Hypothalamus (tissue), 51 donors: ENCODE measurements at regions not wholly inside any gene's neighbourhood (a gene's known extent, or its start where the extent isn't known, plus 50 kb on each side); places are given as distances from the start of the nearest gene placed in this dataset.

Experiments used
- DNase-seq, 51 donors: peaks; one replicate each; lab custom pipeline; 2025; lab: John Stamatoyannopoulos, UW

GRCh38 chr10:44476409-44477045, 91.6 kb upstream of the CXCL12 start:
- no peak for DNase-seq

DNA sequence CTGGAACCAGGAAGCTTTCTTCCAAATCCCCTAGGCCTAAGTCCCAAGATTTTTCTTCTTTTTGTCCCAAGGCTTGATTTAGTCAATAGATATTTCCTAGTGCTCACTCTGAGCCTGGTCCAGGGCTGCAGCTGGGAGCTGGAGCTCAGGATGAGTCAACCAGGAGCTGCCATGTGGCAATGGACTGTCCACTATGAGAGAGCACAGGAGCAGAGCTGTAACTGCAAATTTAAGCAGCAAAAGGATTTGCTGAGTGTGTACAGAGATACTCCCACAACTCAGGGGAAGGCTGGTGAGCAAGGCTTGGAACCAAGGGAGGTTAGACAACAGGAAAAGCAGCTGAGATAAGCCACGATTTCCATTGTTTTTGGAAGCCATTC, 92.1 kb upstream of the CXCL12 start:
- DNase-seq: no peak

DNA sequence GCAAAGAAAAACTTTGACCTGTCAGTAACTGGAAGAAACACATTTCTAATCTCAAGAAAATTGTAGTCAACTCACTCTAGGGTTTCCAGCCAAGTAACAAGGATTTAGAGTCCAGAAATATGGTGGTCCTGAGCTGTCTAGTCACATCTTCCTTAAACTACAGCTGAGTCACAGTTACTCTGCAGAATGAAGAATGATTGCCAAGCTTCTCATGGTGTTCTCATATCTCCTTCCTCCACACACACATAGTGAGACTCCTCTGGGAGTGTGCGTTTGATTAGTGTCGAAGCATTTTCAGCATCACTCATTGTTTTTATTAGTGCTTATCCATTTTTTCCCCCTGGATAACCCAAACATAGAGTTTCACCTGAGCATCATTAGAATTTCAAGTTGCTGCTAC, 93.1 kb upstream of the CXCL12 start:
- no peak for DNase-seq

DNA sequence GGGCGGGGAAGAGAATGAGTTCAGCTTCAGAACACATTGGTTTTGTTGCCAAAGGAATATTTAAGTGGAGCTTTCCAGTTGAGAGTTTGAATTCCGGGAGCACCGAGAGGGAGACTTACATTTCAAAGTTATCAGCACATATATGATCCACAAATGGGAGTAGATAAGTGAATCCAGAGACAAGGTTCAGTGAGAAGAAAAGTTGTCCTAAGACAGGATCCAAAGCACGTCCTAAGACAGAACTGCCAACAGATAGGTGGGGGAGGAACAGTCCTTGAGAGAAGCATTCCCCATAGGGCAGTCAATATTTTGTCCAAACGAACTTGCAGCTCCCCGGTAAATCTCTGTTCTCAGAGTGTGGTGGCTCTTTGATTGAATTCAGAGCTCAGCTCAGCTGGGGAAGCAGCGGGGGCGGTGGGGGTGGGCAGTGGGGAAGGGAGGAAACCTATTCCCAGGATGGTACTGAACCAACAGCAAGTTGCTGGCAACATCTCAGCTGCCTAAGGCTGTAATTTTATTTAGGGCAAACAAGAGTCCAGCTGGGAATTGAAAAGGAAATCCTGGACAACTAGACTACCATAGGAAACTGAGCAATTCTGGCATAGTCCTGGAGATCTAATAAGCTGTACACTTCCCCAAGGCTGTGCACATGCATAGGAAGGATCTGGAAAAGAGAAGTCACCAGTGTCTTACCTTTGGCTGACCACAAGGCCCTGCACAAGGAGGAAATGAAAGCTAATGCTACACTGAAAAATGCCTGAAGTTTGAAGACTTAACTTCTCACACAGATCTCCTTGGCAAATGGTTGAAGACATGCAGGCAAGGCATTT, 94.2 kb upstream of the CXCL12 start:
- DNase-seq: peak in 3 of 51 donors; percentile 4 to 18 (median 6)

GRCh38 chr10:44492678-44493077, 107.8 kb upstream of the CXCL12 start:
- DNase-seq: no peak

DNA sequence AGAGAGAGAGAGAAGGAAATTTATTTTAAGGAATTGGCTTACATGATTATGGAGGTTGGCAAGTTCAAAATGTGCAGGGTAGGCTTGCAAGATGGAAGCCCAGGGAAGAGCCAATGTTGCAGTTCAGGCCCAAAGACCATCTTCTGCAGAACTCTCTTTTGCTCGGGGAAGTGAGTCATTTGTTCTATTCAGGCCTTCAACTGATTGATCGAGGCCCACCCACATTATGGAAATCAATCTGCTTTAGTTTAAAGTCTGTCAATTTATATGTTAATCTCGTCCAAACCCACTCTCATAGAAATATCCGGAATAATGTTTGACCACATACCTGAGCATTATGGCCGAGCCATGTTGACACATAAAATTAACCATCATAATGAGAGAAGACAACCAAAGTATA, 113.3 kb upstream of the CXCL12 start:
- no peak for DNase-seq

DNA sequence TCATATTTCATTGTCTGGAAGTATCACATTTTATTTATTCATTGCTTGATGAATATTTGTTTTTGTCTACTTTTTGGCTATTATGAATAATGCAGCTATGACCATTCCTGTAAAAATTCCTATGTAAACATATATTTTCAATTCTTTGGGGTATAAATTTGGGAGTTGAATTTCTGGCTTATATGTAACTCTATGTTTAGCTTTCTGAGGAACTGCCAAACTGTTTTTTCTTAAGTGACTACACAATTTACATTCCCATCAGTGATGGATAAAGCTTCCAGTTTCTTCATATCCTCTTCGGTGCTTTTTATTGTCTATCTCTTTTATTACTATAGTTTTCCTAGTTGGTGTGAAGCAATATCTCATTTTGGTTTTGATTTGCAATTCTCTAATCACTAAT, 115.6 kb upstream of the CXCL12 start:
- no peak for DNase-seq

- no peak for DNase-seq
Measured at GRCh38 chr10:44506386-44506785, 121.5 kb upstream of the CXCL12 start.

DNA sequence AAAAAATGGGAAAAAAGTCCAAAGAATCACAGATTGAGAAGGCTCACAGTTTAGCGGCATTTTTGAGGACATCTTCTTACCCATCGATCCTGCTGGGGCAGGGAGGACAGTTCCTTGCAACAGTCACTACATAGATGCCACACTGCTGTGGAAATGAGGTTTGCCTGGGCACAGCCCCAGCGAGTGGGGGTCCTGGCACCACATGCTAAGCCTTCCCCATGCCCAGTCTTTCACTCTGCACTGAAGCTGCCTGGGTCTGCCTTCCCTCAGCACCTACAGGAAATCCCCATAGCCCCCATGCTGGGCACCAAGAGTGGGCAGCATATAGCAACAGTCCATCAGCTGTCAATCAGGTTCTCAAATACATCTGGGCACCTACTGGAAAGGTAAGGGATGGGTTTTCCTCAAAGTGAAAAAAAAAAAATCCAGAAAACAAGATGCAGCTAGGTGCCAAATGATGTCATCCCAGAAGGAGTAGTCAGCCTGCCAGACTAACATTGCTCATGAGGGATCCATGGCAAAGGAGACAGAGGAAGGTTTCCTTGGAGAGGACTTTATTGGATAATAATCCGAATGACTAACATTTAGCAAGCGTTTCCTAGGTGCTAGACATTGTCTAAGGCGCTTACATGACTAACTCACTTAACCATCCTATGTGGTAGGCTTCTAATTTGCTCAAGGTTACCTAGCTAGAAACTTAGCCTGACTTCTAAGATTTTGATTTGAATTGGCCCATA, 125.7 kb upstream of the CXCL12 start:
- no peak for DNase-seq

DNA sequence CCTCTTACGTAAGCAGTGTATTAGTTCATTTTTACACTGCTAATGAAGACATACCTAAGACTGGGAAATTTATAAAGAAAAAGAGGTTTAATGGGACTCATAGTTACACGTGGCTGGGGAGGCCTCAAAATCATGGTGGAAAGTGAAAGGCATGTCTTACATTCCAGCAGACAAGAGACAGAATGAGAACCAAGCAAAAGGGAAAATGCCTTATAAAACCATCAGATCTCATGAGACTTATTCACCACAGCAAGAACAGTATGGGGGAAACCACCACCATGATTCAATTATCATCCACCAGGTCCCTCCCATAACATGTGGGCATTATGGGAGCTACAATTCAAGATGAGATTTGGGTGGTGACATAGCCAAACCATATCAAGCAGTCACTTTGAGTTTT, 126.3 kb upstream of the CXCL12 start:
- no peak for DNase-seq

- DNase-seq: no peak
Measured at GRCh38 chr10:44511601-44512000, 126.7 kb upstream of the CXCL12 start.

- DNase-seq: no peak
Measured at GRCh38 chr10:44512431-44513022, 127.6 kb upstream of the CXCL12 start.

DNA sequence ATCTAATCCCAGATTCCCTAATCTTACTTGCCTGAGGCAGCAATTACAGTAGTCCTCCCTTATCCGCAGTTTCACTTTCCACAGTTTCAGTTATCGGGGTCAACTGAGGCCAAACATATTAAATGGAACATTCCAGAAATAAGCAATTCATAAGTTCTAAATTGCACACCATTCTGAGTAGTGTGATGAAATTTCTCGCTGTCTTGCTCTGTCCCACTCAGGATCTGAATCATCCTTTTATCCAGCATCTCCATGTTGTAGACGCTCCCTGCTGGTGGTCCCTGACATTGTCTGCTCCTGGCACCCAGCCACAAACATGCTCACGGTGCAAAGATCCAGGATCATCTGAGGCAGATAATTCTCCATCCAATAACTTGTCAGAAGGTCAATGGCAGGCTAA, 128.7 kb upstream of the CXCL12 start:
- DNase-seq: no peak

DNA sequence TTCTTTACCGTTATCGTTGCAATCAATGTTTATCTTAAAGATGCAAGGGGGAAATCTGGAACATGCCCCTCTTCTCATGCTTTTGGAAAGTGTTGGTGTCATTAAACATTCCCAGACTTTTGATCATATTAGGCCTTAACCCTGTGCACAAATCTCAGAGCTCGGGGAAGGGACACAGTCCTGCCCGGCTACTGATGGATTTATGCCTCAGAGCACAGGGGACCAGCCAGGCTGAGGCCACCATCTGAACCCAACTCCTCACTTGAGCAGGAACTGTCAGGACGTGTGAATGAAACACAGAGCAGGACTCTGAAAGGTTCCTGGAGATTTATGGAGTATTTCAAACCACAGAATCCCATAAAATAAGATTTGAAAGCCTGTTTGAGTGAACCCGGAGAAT, 132.0 kb upstream of the CXCL12 start:
- DNase-seq: no peak

GRCh38 chr10:44517635-44518034, 132.7 kb upstream of the CXCL12 start:
- no peak for DNase-seq

DNA sequence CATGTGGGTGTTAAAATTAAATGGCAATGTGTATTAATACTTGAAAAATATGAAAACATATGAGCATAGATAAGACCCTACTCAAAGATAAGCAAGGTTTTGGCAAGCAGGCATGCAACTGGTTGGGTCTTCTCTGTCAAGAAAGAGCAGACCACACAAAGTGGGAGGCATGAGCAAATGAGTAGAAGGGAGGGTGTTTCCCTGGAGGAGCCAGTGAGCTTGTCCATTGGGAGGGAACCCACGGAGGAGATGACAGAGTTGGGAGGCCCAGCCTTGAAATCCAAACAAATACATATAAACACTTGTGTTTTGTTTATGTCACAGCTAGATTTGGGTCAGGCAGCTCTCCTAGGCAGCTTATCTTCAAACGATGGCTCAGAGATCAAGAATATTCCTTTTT, 134.5 kb upstream of the CXCL12 start:
- DNase-seq: no peak

DNA sequence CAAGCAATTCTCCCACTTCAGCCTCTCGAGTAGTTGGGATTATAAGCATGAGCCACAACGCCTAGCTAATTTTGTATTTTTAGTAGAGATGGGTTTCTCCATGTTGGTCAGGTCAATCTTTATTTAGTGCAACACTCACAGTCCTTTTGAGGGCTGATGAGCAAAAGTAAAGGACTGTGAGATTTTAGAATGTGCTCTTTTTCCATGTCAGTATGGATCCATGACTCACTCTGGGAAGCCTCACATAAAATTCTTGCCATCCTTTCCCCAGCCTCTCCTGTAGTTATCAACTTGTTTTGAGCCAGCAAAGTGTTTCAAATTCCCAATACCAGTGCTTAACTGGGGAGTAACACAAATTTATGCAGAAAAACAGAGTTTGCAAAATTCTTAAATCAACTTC, 135.8 kb upstream of the CXCL12 start:
- DNase-seq: no peak

GRCh38 chr10:44539178-44539577, 154.3 kb upstream of the CXCL12 start:
- no peak for DNase-seq

DNA sequence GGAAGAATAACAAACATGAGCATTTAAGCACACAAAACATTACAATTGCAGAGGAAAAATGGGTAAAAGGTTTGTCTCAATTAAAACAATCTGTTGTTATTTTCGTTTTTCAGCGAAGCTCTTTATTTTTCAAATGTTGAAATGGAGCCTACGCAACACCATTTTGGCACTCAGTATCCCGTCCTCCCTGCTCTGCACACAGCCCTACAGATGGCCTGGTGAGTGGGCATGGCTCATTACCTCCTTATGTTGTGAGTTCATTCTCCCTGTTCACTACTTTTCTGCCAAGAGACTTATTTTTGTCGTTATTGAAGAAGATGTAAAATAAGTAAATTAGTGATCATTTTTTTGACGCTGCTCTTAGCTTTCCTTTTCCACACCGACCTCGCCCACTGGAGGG, 167.8 kb upstream of the CXCL12 start:
- DNase-seq: no peak

DNA sequence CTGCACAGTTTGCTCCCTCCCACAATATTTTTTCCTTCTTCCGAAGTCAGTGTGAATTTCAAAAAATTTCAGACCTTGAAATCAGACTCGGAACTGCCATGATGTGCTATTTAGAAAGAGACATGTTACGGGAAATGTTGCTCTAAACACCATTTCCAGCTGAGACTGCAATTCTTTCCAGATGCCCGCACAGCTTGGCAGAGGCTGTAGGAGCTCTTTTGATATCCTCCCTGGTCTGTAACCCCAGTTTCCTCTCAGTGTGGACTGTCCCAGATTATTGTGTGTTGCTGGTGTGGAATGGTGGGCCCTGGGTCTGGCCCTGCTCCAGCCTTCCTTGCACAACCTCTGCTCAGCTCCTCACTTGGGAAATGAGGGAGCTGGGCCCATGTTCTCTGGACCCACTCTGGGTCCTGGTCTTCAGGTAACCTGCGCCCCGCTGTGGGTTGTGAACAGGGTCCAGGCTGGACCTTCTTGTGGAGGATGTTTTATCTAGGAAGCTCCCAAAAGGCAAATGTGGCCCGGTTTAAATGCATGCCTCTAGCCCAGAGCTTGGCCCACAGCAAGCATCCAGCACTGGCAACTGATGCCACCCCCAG, 172.8 kb upstream of the CXCL12 start:
- DNase-seq: no peak

DNA sequence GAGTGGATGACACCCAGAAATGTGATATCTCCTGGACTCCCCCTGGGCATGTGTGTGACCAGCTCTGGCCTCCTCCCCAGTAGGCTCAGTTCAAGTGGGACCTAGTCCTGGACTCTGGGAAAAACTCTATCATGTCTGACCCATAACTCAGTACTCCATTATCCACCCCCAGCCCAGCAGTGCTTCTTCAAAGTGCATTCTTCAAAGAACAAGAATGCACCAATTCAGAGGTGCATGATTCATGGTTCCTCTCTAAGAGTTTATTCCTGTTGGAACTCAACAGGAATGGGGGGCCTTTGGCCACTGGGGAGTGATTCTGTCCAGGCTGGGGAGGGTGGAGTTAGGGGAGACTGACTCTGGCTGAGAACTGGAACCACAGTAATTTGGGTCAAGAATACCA, 173.6 kb upstream of the CXCL12 start:
- no peak for DNase-seq
